ENCODE measurements at regions not wholly inside any gene's neighbourhood (a gene's known extent, or its start where the extent isn't known, plus 50 kb on each side); places are given as distances from the start of the nearest gene placed in this dataset.

- Mint-ChIP-seq H3K27me3 (ENCODE audit: insufficient read depth, low read depth, poor library complexity) (no peaks in the 10 kb centered on the region), H3K4me3 (no peak overlapping the region), H3K9me3 (no peaks in the 10 kb centered on the region), H3K4me1 (no peaks in the 10 kb centered on the region), H3K27ac (no peak overlapping the region), H3K36me3 (ENCODE audit: low read depth) (no peaks in the 10 kb centered on the region)
- H3K36me3 ChIP-seq (ENCODE audit: insufficient read depth) = no peaks in the 10 kb centered on the region
- ATAC-seq = no peak
- H3F3A ChIP-seq (replicated peaks; ENCODE audit: low read depth) = no peaks in the 10 kb centered on the region
- H3K27me3 ChIP-seq (ENCODE audit: insufficient read depth) = no peaks in the 10 kb centered on the region
- no peak overlapping the region for H3K27ac ChIP-seq (ENCODE audit: low read depth)
- H2AFZ ChIP-seq = no peak overlapping the region
- no peak for DNase-seq (ENCODE audit: low spot score)
- H3K9me2 ChIP-seq (ENCODE audit: insufficient read depth) = no peaks in the 10 kb centered on the region
- H3K79me2 ChIP-seq (replicated peaks; ENCODE audit: insufficient read depth) = no peaks in the 10 kb centered on the region
- H3K4me3 ChIP-seq = no peak overlapping the region
- no peaks in the 10 kb centered on the region for H3K4me1 ChIP-seq (ENCODE audit: insufficient read depth)
- no peaks in the 10 kb centered on the region for H4K20me1 ChIP-seq (replicated peaks; ENCODE audit: insufficient read depth)
- TF ChIP-seq, protein P1, sequence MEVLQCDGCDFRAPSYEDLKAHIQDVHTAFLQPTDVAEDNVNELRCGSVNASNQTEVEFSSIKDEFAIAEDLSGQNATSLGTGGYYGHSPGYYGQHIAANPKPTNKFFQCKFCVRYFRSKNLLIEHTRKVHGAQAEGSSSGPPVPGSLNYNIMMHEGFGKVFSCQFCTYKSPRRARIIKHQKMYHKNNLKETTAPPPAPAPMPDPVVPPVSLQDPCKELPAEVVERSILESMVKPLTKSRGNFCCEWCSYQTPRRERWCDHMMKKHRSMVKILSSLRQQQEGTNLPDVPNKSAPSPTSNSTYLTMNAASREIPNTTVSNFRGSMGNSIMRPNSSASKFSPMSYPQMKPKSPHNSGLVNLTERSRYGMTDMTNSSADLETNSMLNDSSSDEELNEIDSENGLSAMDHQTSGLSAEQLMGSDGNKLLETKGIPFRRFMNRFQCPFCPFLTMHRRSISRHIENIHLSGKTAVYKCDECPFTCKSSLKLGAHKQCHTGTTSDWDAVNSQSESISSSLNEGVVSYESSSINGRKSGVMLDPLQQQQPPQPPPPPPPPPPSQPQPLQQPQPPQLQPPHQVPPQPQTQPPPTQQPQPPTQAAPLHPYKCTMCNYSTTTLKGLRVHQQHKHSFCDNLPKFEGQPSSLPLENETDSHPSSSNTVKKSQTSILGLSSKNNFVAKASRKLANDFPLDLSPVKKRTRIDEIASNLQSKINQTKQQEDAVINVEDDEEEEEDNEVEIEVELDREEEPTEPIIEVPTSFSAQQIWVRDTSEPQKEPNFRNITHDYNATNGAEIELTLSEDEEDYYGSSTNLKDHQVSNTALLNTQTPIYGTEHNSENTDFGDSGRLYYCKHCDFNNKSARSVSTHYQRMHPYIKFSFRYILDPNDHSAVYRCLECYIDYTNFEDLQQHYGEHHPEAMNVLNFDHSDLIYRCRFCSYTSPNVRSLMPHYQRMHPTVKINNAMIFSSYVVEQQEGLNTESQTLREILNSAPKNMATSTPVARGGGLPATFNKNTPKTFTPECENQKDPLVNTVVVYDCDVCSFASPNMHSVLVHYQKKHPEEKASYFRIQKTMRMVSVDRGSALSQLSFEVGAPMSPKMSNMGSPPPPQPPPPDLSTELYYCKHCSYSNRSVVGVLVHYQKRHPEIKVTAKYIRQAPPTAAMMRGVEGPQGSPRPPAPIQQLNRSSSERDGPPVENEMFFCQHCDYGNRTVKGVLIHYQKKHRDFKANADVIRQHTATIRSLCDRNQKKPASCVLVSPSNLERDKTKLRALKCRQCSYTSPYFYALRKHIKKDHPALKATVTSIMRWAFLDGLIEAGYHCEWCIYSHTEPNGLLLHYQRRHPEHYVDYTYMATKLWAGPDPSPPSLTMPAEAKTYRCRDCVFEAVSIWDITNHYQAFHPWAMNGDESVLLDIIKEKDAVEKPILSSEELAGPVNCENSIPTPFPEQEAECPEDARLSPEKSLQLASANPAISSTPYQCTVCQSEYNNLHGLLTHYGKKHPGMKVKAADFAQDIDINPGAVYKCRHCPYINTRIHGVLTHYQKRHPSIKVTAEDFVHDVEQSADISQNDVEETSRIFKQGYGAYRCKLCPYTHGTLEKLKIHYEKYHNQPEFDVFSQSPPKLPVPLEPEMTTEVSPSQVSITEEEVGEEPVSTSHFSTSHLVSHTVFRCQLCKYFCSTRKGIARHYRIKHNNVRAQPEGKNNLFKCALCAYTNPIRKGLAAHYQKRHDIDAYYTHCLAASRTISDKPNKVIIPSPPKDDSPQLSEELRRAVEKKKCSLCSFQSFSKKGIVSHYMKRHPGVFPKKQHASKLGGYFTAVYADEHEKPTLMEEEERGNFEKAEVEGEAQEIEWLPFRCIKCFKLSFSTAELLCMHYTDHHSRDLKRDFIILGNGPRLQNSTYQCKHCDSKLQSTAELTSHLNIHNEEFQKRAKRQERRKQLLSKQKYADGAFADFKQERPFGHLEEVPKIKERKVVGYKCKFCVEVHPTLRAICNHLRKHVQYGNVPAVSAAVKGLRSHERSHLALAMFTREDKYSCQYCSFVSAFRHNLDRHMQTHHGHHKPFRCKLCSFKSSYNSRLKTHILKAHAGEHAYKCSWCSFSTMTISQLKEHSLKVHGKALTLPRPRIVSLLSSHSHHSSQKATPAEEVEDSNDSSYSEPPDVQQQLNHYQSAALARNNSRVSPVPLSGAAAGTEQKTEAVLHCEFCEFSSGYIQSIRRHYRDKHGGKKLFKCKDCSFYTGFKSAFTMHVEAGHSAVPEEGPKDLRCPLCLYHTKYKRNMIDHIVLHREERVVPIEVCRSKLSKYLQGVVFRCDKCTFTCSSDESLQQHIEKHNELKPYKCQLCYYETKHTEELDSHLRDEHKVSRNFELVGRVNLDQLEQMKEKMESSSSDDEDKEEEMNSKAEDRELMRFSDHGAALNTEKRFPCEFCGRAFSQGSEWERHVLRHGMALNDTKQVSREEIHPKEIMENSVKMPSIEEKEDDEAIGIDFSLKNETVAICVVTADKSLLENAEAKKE (CRISPR knock-in tag; IDR thresholded peaks at IDR 0.05) = no peak
- H3K4me2 ChIP-seq = no peak overlapping the region
These were observed 170.6 kb upstream of the CRY1 start for GRCh38 chr12:107263980-107264379.

DNA sequence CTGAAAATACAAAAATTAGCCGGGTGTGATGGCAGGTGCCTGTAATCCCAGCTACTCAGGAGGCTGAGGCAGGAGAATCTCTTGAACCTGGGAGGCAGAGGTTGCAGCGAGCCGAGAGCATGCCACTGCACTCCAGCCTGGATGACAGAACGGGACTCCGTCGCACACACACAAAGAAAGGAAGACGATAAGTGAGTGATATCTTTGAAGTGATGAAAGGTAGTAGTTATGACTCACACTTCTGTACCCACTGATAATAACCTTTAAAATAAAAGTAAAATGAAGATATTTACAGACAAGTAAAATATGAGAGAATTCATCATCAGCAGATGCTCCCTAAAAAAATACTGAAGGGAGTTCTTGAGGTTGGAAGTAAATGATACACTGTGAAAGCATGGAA lies 171.3 kb upstream of the CRY1 start:
- ATAC-seq = no peak
- Mint-ChIP-seq H3K9me3 (no peaks in the 10 kb centered on the region), H3K27me3 (ENCODE audit: insufficient read depth, low read depth, poor library complexity) (no peaks in the 10 kb centered on the region), H3K27ac (no peak overlapping the region), H3K36me3 (ENCODE audit: low read depth) (no peaks in the 10 kb centered on the region), H3K4me1 (no peaks in the 10 kb centered on the region), H3K4me3 (no peak overlapping the region)
- H3K9me2 ChIP-seq (ENCODE audit: insufficient read depth) = no peaks in the 10 kb centered on the region
- H2AFZ ChIP-seq = no peak overlapping the region; the same call in 1 of the 2 replicates
- no peaks in the 10 kb centered on the region for H4K20me1 ChIP-seq (replicated peaks; ENCODE audit: insufficient read depth)
- no peak overlapping the region for H3K27ac ChIP-seq (ENCODE audit: low read depth)
- no peak for DNase-seq (ENCODE audit: low spot score)
- H3K4me2 ChIP-seq = no peak overlapping the region
- no peaks in the 10 kb centered on the region for H3K27me3 ChIP-seq (ENCODE audit: insufficient read depth)
- H3F3A ChIP-seq (replicated peaks; ENCODE audit: low read depth) = no peaks in the 10 kb centered on the region
- no peak overlapping the region for H3K4me3 ChIP-seq
- no peaks in the 10 kb centered on the region for H3K36me3 ChIP-seq (ENCODE audit: insufficient read depth)
- no peaks in the 10 kb centered on the region for H3K79me2 ChIP-seq (replicated peaks; ENCODE audit: insufficient read depth)
- H3K4me1 ChIP-seq (ENCODE audit: insufficient read depth) = no peaks in the 10 kb centered on the region
- TF ChIP-seq ZNF114 (CRISPR knock-in tag; IDR thresholded peaks at IDR 0.05) = no peak
- TF ChIP-seq, protein P1 (CRISPR knock-in tag; IDR thresholded peaks at IDR 0.05) = no peak
- TF ChIP-seq POLR2AphosphoS5 (IDR thresholded peaks at IDR 0.05; ENCODE audit: low read depth) = no peak
- no peak for TF ChIP-seq ETS1 (IDR thresholded peaks at IDR 0.05)
- TF ChIP-seq ZNF331 (CRISPR knock-in tag; IDR thresholded peaks at IDR 0.05; ENCODE audit: low read depth) = no peak
- TF ChIP-seq NANOG (IDR thresholded peaks at IDR 0.05; ENCODE audit: borderline replicate concordance) = no peak

Data from GM23338 (cell line).